ENCODE measurements at regions not wholly inside any gene's neighbourhood (a gene's known extent, or its start where the extent isn't known, plus 50 kb on each side); places are given as distances from the start of the nearest gene placed in this dataset.
A peak's percentile ranks its signal among the peaks of the same experiment; 100 is the strongest.
"Not testable (repeated sequence)": the region's sequence is repeated elsewhere in the genome, so short reads cannot be mapped to it uniquely, and the experiment has no call there.

DNA sequence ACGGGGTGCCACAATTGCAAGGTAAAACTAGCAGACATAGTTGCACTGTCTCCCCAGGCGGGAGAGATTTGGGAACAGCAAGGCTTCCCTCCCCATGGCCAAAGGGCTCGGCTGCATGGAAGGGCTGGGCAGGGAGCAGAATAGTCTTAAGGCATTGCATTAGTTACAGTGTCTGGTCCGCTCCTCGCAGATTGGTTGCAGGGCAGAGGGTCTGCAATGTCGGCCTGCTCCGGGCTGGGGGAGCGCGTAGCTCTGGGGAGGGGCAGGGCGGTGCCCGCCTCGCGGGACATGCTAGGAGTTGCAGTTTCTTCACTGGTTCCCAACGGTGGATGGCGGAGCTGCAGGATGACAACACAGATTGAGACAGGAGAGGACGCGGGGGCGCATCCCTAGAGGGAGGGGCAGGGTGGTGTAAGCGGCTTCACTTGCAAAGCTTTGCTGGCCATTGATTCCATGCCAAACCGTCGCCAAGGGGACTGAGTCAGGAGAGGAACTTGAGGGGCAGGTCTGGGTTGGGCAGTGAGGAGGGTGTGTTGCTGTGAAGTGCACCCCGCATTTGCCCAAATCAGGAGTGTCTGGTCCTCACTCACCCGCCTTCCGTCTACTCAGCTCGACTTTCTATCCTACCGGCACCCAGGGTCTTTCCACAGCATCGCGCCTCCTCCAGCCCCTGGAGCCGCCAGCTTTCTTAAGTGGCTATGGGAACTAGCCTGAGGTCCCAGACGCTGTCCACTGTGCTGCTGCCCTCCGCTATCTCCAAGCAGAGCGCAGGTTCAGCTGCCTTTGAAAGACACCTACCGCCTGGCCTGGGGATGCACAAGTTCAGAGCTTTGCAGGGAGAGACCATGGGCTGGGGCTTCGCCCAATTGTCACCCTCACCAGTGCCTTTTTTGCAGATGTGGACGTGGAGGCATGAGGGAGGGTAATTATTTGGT, 1748.9 kb downstream of the TP53TG3F start:
- no peaks in the 10 kb centered on the region for H3K4me1 ChIP-seq (ENCODE audit: insufficient read depth, low read length)
- H3K27me3 ChIP-seq (ENCODE audit: insufficient read depth, low read length) = no peaks in the 10 kb centered on the region
- no peak overlapping the region for H3K4me3 ChIP-seq (ENCODE audit: insufficient read depth, low read length)
- no peaks in the 10 kb centered on the region for H3K79me2 ChIP-seq (ENCODE audit: insufficient read depth, low read length)
- H3K4me2 ChIP-seq (ENCODE audit: insufficient read depth, low read length) = no peak overlapping the region
- H2AFZ ChIP-seq (ENCODE audit: low read length) = no peak overlapping the region
- TF ChIP-seq, protein P1, sequence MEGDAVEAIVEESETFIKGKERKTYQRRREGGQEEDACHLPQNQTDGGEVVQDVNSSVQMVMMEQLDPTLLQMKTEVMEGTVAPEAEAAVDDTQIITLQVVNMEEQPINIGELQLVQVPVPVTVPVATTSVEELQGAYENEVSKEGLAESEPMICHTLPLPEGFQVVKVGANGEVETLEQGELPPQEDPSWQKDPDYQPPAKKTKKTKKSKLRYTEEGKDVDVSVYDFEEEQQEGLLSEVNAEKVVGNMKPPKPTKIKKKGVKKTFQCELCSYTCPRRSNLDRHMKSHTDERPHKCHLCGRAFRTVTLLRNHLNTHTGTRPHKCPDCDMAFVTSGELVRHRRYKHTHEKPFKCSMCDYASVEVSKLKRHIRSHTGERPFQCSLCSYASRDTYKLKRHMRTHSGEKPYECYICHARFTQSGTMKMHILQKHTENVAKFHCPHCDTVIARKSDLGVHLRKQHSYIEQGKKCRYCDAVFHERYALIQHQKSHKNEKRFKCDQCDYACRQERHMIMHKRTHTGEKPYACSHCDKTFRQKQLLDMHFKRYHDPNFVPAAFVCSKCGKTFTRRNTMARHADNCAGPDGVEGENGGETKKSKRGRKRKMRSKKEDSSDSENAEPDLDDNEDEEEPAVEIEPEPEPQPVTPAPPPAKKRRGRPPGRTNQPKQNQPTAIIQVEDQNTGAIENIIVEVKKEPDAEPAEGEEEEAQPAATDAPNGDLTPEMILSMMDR (IDR thresholded peaks at IDR 0.05; ENCODE audit: extremely low read depth, low read depth, low read length) = no peak
- H3K27ac ChIP-seq (ENCODE audit: low read depth, low read length) = no peak overlapping the region
- no peaks in the 10 kb centered on the region for H3K36me3 ChIP-seq (ENCODE audit: insufficient read depth, low read length)
- peak; percentile 66 for DNase-seq (ENCODE audit: insufficient read length, low spot score, missing footprints)
- no peaks in the 10 kb centered on the region for H3K9me3 ChIP-seq (ENCODE audit: low read depth, low read length)
- no peaks in the 10 kb centered on the region for H4K20me1 ChIP-seq (ENCODE audit: insufficient read depth, low read length)

DNA sequence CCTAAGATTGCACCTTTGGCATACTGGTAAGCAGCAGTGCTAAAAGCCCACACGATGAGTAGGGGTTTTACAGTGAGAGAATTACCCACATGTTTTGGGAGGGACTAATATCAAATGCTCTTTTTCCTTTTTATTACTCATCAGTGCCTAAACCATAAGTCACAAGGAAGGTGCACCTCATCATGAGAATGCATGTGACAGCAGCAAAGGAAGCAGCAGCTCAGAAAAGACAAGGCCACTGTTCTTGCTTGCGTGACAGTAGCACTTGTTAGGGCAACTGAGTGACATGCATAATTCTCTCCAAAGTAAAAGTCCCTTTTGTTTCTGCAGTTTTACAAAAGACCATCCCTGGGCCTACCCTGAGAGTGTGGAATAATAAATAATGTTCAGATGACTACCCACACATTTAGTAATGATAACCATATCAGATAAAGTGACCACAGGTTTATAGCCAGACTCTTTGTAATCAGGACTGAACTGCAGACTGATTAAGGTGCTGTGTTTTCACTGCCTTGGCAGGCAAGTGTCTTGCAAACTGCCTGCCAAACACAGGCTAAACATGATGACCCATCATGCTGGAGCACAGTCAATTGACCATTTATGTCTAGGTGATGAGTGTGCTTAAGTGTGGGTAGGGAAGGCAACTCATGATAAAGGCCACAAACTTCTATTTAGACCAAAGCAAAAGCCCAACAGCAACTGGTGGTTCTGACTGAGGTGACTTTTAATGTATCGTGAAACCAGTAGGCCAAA, 1751.4 kb downstream of the TP53TG3F start:
- Histone ChIP-seq H4K20me1 (ENCODE audit: insufficient read depth, low read length) (no peaks in the 10 kb centered on the region), H3K79me2 (ENCODE audit: insufficient read depth, low read length) (no peaks in the 10 kb centered on the region), H3K9me3 (ENCODE audit: low read depth, low read length) (no peaks in the 10 kb centered on the region), H3K4me3 (ENCODE audit: insufficient read depth, low read length) (no peak overlapping the region), H3K27ac (ENCODE audit: low read depth, low read length) (no peak overlapping the region), H3K36me3 (ENCODE audit: insufficient read depth, low read length) (no peaks in the 10 kb centered on the region), H2AFZ (ENCODE audit: low read length) (no peak overlapping the region), H3K27me3 (ENCODE audit: insufficient read depth, low read length) (no peaks in the 10 kb centered on the region), H3K4me1 (ENCODE audit: insufficient read depth, low read length) (no peaks in the 10 kb centered on the region), H3K4me2 (ENCODE audit: insufficient read depth, low read length) (no peak overlapping the region)
- TF ChIP-seq, protein P1 (IDR thresholded peaks at IDR 0.05; ENCODE audit: extremely low read depth, low read depth, low read length) = no peak
- no peak for DNase-seq (ENCODE audit: insufficient read length, low spot score, missing footprints)

DNA sequence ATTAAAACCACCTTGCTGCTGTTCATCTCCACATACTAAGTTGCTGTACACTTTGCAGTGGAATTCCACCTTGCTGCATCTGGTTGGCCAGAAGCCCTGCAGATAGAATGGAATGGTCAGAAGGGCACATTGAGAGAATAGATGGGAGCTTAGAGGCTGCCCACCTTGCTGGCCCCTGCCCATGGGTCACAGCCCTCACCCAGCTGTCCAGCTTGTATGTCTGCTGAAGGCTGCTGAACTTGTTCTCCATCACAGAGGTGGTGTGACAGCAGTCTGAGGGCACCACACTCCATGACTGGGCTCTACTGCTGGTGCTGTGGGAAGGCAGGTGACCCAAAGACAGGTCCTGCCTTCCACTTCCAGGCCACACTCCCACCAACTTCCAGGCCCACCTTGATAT, 1755.4 kb downstream of the TP53TG3F start:
- Histone ChIP-seq H3K27me3 (ENCODE audit: insufficient read depth, low read length) (no peaks in the 10 kb centered on the region), H3K4me2 (ENCODE audit: insufficient read depth, low read length) (no peak overlapping the region), H3K27ac (ENCODE audit: low read depth, low read length) (no peak overlapping the region), H3K36me3 (ENCODE audit: insufficient read depth, low read length) (no peaks in the 10 kb centered on the region), H3K4me3 (ENCODE audit: insufficient read depth, low read length) (no peak overlapping the region), H2AFZ (ENCODE audit: low read length) (no peak overlapping the region), H4K20me1 (ENCODE audit: insufficient read depth, low read length) (no peaks in the 10 kb centered on the region), H3K9me3 (ENCODE audit: low read depth, low read length) (no peaks in the 10 kb centered on the region), H3K4me1 (ENCODE audit: insufficient read depth, low read length) (no peaks in the 10 kb centered on the region), H3K79me2 (ENCODE audit: insufficient read depth, low read length) (no peaks in the 10 kb centered on the region)
- TF ChIP-seq, protein P1 (IDR thresholded peaks at IDR 0.05; ENCODE audit: extremely low read depth, low read depth, low read length) = no peak
- DNase-seq (ENCODE audit: insufficient read length, low spot score, missing footprints) = no peak

DNA sequence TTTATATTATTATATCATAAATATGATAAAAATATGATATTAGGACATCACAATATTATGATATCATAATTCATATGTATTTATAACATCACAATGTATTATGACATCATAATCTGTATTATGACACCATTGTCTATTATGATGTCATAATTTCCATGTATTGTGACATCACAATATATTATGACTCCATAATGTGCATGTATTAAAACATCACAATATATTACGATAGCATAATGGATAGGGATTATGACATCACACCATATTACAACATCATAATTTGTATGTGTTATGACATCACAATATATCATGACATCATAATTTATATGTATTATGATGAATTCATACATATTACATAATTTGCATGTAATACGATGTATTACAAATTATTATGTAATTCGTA, 1755.9 kb downstream of the TP53TG3F start:
- Histone ChIP-seq H3K27me3 (ENCODE audit: insufficient read depth, low read length) (no peaks in the 10 kb centered on the region), H2AFZ (ENCODE audit: low read length) (no peak overlapping the region), H3K36me3 (ENCODE audit: insufficient read depth, low read length) (no peaks in the 10 kb centered on the region), H3K4me2 (ENCODE audit: insufficient read depth, low read length) (no peak overlapping the region), H3K27ac (ENCODE audit: low read depth, low read length) (no peak overlapping the region), H3K4me3 (ENCODE audit: insufficient read depth, low read length) (no peak overlapping the region), H3K79me2 (ENCODE audit: insufficient read depth, low read length) (no peaks in the 10 kb centered on the region), H3K9me3 (ENCODE audit: low read depth, low read length) (no peaks in the 10 kb centered on the region), H4K20me1 (ENCODE audit: insufficient read depth, low read length) (no peaks in the 10 kb centered on the region), H3K4me1 (ENCODE audit: insufficient read depth, low read length) (no peaks in the 10 kb centered on the region)
- TF ChIP-seq, protein P1 (IDR thresholded peaks at IDR 0.05; ENCODE audit: extremely low read depth, low read depth, low read length) = no peak
- DNase-seq (ENCODE audit: insufficient read length, low spot score, missing footprints) = no peak

DNA sequence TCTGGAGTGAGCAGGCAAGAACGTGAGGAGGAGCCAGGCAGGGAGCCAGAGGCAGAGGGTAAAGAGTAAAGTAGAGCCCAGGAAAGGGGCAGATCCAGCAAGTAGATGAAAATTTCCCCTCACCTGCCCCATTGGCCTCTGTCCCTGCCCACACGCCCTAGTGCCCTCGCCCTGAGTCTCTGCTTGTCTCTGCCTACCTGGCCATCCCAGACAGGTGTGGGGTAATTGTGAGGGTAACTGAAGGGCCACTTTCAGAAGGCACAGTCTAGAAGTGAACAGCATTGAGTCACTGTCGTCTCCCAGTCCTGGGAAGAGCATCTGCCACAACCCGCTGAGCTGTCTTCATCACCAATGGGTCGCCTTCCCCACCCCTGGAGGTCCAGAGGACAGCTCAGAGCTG, 1756.8 kb downstream of the TP53TG3F start:
- not testable (repeated sequence) for DNase-seq (ENCODE audit: insufficient read length, low spot score, missing footprints); H3K9me3 ChIP-seq (ENCODE audit: low read depth, low read length); H3K4me3 ChIP-seq (ENCODE audit: insufficient read depth, low read length); H4K20me1 ChIP-seq (ENCODE audit: insufficient read depth, low read length); H2AFZ ChIP-seq (ENCODE audit: low read length); H3K27me3 ChIP-seq (ENCODE audit: insufficient read depth, low read length); H3K27ac ChIP-seq (ENCODE audit: low read depth, low read length); H3K79me2 ChIP-seq (ENCODE audit: insufficient read depth, low read length); H3K4me1 ChIP-seq (ENCODE audit: insufficient read depth, low read length); H3K36me3 ChIP-seq (ENCODE audit: insufficient read depth, low read length); H3K4me2 ChIP-seq (ENCODE audit: insufficient read depth, low read length)

All from osteoblast (primary cell).